ENCODE measurements at regions not wholly inside any gene's neighbourhood (a gene's known extent, or its start where the extent isn't known, plus 50 kb on each side); places are given as distances from the start of the nearest gene placed in this dataset.

DNA sequence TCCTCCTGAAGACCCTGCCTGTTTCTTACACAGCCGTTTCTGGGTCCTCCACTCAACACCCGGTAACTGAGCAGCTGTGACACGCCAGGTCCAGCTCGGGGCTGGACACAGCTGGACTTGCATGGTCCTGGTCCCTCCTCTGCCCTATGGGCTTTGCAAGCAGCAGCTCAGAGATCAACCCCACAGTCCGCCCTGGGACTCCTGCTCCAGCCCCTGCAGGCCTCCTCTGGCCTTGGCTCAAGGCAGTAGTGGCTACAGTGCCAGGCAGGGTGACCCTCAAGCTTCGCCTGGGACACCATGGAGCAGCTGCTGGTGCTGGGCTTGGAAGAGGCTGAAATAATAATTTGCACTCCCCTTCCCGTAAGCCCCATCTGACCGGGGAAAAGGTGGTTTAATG lies 66.1 kb upstream of the OLFM1 start:
- BruUV-seq (replicated peaks), result no TSS peak
- no peaks in the 10 kb centered on the region for H3K79me2 ChIP-seq (ENCODE audit: control insufficient read depth, insufficient read depth, low read length)
- H3K27ac ChIP-seq (ENCODE audit: control insufficient read depth, insufficient read depth), result no peak overlapping the region
- H3K9ac ChIP-seq (ENCODE audit: control insufficient read depth, insufficient read depth, low read length), result no peak overlapping the region
- no peaks in the 10 kb centered on the region; a peak in 1 of 4 replicates for H3K27me3 ChIP-seq (replicated peaks in 1 of 2; ENCODE audit: control insufficient read depth in 2 of 2, insufficient read depth in 2 of 2, low read length in 1 of 2)
- ChIA-PET POLR2A (no interaction called here), CTCF (no interaction called here), RAD21 (ENCODE audit: unreplicated experiment) (no interaction called here), SMC1A (ENCODE audit: uncharacterized antibody, unreplicated experiment) (no interaction called here)
- H3K4me2 ChIP-seq (ENCODE audit: control insufficient read depth, insufficient read depth), result no peak overlapping the region
- intact Hi-C loops (cut with micrococcal nuclease; ENCODE audit: unreplicated experiment) (no loop called here), in situ Hi-C loops (cut with MboI) (no loop called here)
- no peaks in the 10 kb centered on the region for H3K36me3 ChIP-seq (ENCODE audit: control insufficient read depth in 2 of 2, insufficient read depth in 2 of 2, low read length in 1 of 2)
- ATAC-seq (no peak), FAIRE-seq (no peak), DNase-seq (ENCODE audit: low read depth, low spot score) (no peak)
- no peak overlapping the region for H2AFZ ChIP-seq (ENCODE audit: control insufficient read depth, low read depth, low read length)
- TF ChIP-seq PKNOX1 (IDR thresholded peaks at IDR 0.05) (no peak), NR2F1 (conservative IDR thresholded peaks at IDR 0.05) (no peak), POLR2A (IDR thresholded peaks at IDR 0.05; ENCODE audit: low read depth, low read length) (no peak), ZNF384 (IDR thresholded peaks at IDR 0.05; ENCODE audit: borderline replicate concordance, low read depth, low read length) (no peak), SPI1 (IDR thresholded peaks at IDR 0.05; ENCODE audit: borderline replicate concordance, insufficient read depth, low read depth, low read length) (no peak), BRCA1 (IDR thresholded peaks at IDR 0.05; ENCODE audit: low read depth, low read length) (no peak), DPF2 (IDR thresholded peaks at IDR 0.05) (no peak), TAF1 (IDR thresholded peaks at IDR 0.05; ENCODE audit: borderline replicate concordance, low read depth, low read length) (no peak), IKZF1 (conservative IDR thresholded peaks at IDR 0.05) (no peak), IRF4 (IDR thresholded peaks at IDR 0.05; ENCODE audit: low read depth, low read length) (no peak), BHLHE40 (IDR thresholded peaks at IDR 0.05; ENCODE audit: borderline replicate concordance in 1 of 2, low read depth in 2 of 2, low read length in 1 of 2) (no peak), ATF7 (IDR thresholded peaks at IDR 0.05; ENCODE audit: low read depth) (no peak), LARP7 (IDR thresholded peaks at IDR 0.05) (no peak), PML (IDR thresholded peaks at IDR 0.05; ENCODE audit: low read length) (no peak), MLLT1 (IDR thresholded peaks at IDR 0.05) (no peak)
- TF ChIP-seq, protein P1, sequence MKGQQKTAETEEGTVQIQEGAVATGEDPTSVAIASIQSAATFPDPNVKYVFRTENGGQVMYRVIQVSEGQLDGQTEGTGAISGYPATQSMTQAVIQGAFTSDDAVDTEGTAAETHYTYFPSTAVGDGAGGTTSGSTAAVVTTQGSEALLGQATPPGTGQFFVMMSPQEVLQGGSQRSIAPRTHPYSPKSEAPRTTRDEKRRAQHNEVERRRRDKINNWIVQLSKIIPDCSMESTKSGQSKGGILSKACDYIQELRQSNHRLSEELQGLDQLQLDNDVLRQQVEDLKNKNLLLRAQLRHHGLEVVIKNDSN (IDR thresholded peaks at IDR 0.05; ENCODE audit: borderline replicate concordance, extremely low read length, insufficient read depth, low read depth, low read length), result no peak
- TF ChIP-seq, protein P2, sequence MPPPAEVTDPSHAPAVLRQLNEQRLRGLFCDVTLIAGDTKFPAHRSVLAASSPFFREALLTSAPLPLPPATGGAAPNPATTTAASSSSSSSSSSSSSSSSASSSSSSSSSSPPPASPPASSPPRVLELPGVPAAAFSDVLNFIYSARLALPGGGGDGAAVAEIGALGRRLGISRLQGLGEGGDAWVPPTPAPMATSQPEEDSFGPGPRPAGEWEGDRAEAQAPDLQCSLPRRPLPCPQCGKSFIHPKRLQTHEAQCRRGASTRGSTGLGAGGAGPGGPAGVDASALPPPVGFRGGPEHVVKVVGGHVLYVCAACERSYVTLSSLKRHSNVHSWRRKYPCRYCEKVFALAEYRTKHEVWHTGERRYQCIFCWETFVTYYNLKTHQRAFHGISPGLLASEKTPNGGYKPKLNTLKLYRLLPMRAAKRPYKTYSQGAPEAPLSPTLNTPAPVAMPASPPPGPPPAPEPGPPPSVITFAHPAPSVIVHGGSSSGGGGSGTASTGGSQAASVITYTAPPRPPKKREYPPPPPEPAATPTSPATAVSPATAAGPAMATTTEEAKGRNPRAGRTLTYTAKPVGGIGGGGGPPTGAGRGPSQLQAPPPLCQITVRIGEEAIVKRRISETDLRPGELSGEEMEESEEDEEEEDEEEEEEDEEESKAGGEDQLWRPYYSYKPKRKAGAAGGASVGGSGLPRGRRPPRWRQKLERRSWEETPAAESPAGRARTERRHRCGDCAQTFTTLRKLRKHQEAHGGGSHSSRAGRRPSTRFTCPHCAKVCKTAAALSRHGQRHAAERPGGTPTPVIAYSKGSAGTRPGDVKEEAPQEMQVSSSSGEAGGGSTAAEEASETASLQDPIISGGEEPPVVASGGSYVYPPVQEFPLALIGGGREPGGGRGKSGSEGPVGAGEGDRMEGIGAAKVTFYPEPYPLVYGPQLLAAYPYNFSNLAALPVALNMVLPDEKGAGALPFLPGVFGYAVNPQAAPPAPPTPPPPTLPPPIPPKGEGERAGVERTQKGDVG (CRISPR knock-in tag; IDR thresholded peaks at IDR 0.05), result no peak
- no peaks in the 10 kb centered on the region for H3K9me3 ChIP-seq (replicated peaks; ENCODE audit: control insufficient read depth, insufficient read depth, low read length)
- no peaks in the 10 kb centered on the region for H3K4me1 ChIP-seq (ENCODE audit: control insufficient read depth, insufficient read depth, low read length)
- no peak overlapping the region for H3K4me3 ChIP-seq
- 24% methylated on average over 8 of the region's 8 CpGs for WGBS (ENCODE audit: insufficient coverage, insufficient replicate concordance, low lambda C conversion rate, missing lambda C conversion rate)
- no peaks in the 10 kb centered on the region for H4K20me1 ChIP-seq (ENCODE audit: control insufficient read depth, insufficient read depth)
